HK-2 (cell line): ENCODE measurements at regions not wholly inside any gene's neighbourhood (a gene's known extent, or its start where the extent isn't known, plus 50 kb on each side); places are given as distances from the start of the nearest gene placed in this dataset.
"Not testable (repeated sequence)": the region's sequence is repeated elsewhere in the genome, so short reads cannot be mapped to it uniquely, and the experiment has no call there.

Source experiments
- DNase-seq: peaks from one replicate; pipeline ENCODE4 v3.0.0-alpha.2; 2018; ENCODE audit not compliant: unreplicated experiment

DNA sequence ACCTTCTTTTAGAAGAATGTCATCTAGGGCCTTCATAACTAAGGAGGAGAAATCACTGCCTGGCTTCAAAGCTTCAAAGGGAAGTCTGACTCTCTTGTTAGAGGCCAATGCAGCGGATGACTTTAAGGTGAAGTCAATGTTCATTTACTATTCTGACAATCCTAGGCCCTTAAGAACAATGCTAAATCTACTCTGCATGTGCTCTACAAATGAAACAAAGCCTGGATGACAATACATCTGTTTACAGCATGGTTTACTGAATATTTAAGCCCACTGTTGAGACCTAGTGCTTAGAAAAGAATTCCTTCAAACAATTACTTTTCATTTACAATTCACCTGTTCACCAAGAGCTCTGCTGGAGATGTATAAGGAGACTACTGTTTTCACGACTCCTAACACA lies 160.4 kb upstream of the EPHA3 start:
- no peak for DNase-seq

DNA sequence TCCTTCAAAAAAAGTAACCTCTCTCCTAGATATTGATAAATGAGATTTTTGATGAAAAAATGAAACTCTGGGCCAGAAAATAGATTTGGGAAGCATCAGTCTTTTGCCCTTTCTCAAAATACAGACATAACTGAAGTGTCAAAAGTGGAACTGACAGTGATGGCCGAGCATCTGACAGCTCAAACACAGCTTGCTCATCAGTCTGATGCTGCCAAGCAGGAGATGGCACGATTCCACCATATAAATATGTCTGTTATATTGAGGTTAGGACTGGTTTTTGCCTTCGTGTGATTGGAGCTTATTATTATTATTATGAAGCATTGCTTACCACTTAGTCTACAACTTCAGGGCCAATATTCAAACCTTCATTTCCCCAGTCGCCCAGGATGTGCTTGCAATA lies 152.6 kb upstream of the EPHA3 start:
- no peak for DNase-seq

DNA sequence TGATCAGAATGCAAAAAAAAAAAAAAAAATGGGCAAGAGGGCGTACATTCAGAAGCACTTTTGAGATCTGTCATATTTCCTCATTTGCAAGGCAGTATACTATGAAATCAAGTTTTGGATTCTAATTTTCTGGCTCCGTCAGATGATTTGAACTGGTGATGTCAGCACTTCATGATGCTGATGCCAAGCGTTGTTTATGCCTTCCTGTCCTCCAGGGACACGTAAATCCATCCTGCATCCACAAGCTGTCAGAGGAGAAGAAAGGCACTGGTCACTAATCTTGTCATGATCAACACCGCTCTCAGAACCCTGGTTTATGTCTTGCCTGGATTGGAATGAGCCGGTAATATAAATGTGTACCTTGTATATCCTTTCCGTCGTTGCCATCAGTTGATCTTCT lies 152.1 kb upstream of the EPHA3 start:
- no peak for DNase-seq

DNA sequence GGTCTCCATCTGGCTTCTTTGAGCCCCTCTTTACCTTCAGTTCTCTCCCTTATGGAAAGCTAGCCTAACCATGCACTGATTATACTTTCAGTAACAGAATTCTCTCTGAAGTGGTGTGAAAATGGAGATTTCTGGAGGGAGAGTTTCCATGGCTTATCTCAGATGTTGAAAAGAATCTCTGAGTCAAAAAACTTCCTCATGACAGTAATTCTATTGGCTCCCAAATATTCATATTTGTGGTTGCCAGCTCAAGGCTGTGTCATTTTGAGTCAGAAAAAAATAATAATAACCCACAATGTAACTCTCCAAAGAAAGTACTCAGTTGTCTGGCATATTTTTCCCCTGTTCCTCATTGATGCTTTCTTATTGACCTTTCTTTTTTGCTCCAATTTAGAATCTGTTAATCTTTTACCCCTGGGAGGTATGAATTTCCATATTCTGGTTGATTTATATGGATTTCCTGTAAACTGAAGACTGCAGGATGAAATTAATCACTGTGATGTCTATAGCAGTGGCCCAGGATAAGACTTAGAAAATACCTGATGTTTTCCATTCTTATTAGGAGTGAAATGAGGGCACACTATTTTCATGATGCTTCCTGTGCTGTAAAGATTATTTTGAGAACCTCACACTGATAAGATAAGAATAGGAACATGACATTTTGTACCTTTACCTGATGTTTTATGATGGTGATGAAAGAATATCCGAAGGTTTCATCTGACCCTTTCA lies 149.5 kb upstream of the EPHA3 start:
- DNase-seq, result no peak

DNA sequence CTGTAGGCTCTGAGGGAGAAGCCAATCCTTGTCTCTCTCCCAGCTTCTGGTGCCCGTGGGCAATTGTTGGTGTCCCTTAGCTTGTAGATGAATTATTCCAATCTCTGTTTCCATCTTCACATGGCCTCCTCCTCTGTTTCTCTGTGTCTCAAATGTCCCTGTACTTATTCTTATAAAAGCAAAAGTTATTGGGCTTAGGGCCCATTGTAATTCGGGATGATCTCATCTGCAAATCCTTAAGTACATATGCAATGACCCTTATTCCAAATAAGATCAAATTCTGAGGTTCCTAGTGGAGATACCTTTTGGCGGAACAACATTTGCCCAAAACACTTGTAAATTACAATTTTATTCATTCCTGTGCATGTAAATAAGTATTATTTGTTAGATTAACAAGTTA lies 147.4 kb upstream of the EPHA3 start:
- no peak for DNase-seq

DNA sequence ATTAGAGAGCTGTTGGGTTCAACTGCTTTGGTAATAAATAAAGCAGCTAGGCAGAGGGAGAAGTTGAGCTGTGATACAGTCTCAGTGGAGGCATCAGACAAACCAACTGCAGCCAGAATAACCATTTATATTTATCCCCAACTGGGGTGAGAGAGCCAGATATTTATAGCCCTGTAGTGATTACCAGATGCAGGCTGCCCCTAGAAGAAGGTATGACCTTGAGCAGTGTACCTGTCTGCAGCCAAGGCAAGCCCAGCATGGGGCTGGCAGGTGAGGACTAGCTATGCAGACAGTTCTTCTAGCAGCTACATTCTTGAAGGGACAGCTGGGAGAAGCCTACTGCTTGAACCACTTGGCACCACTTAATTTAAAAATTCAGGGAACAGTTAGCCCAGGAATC lies 144.4 kb upstream of the EPHA3 start:
- DNase-seq, result no peak

DNA sequence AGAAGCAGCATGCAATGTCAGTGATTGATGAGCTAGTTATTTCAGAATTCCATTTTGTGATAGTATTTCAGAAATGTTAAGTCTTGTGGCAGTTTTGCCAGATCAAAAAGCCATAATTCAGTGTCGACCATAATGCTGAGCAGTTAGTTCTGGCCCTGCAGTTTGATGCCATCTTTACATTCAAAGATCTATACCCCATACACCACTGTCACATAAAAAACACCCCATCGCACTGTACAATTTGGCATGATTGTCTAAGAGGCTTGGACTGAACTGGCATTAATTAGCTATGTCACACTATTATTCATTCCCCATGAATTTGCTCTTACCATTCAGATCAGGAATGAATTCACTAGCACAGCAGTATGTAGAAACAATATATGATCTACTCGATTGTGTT lies 127.7 kb upstream of the EPHA3 start:
- DNase-seq, result no peak

DNA sequence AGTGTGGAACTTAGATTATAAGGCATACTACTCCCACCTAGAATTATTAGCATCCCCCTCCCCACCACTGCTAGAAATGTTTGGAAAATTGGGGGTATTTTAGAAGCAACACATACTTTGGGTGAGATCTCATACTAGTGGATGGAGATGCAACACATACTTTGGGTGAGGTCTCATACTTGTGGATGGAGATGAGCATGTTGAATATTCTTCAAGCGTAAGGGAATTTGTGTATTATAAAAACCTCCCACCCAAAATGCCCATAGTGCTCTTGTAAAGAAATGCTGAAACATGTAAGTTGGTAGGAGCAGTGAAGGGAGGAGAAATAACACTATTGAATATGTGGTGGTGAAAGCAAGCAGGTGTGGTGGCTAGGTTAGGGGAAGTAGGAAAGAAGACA lies 124.0 kb upstream of the EPHA3 start:
- DNase-seq, result no peak

DNA sequence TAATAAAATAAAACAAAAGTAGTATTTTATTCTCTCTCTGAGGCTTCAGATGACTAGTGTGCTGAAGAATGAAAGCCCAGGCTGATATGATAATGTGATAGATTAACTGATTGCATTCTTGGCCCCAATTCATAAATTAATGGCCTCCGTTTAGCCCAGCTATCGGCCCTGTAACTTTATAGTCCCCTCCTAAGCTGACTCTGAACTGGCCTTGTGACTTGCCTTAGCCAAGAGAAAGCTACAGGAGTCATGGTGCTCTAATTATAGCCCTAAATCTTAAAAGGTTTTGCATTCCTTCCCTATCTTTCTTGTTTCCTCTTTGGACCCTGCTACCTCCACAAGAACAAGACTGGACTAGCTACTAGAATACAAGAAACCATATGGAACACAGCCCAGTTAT lies 123.2 kb upstream of the EPHA3 start:
- no peak for DNase-seq

DNA sequence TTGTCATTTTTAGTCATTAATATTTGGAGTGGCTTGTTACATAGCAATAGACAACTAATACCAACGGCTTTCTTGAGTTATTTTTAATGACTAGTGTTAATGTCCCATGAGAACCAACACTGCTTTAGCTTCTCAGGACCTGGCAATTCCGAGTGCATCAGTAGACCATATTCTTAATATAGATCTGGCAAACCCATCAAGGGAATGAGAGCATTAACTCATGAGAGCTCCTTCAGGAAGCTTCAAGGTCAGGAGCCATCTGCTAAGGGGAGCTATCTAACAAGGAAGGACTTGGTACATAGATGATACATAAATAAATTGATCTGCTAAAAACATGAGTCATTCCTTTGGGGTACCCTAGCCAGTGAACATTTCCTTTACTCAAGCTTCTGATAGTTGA lies 122.6 kb upstream of the EPHA3 start:
- no peak for DNase-seq

DNA sequence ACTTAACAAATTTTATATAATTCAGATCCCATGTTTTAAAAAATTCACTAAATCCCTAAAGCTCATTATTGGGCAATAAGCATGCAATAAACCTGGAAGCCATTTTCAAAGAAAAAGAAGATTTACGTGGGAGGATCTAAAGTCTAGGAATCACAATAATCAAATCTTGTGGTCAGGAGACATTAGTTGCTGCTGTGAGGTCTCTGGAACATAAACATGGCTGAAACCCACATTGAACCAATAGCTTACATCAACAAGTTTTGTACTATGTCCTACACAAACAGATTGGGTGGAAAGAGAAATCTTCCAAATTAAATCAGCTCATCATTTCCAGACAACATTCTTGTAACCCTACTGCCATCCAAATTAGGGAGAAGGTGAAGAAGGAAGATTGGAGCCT lies 121.9 kb upstream of the EPHA3 start:
- no peak for DNase-seq

DNA sequence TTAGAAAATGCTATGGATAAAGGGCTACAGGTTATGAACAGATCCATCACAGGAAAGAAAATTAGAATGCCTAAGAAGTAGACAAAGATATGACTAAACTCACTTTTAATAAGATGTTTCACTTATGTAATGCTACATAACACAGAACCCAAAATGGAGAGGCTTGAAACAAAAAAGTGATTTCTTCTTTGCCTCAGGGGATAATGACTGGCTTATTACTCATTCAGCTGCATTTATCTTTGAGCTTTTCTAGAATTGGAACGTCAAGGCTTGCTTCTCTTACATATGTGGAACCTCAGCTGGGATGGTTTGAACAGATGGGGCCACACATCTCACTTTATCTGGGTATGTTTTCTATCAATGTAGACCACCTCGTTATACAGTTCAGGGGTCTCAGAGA lies 120.6 kb upstream of the EPHA3 start:
- no peak for DNase-seq

DNA sequence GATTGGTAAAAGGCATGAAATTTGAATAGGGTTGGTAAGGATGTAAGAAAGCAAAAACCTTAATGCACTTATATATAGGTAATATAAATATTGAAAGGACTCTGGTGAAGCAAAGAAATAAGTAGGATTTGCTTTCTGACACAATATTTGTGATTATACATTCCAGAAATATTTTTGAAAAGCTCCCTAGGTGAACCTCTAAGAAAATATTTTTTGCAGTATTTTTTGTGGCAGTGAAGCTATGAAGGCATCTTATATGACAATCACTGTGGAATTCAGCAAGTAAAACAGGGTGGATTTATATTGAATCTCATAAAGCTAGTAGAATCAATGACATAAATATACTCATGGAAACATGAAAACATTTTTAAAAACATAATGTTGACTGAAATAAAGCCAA lies 119.6 kb upstream of the EPHA3 start:
- no peak for DNase-seq

DNA sequence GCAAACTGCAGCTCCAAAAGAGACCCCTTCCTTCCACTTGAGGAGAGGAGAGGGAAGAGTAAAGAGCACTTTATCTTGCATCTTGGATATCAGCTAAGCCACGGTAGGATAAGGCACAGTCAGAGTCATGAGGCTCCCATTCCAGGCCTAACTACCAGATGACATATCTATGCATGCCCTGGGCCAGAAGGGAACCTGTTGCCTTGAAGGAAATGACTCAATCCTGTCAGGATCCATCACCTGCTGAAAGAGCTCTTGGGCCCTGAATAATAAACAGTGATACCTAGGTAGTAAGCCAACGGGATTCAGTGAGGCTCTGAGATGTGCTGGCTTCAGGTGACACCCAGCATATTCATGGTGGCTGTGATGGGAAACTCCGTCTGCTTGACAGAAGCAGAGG lies 118.5 kb upstream of the EPHA3 start:
- no peak for DNase-seq

DNA sequence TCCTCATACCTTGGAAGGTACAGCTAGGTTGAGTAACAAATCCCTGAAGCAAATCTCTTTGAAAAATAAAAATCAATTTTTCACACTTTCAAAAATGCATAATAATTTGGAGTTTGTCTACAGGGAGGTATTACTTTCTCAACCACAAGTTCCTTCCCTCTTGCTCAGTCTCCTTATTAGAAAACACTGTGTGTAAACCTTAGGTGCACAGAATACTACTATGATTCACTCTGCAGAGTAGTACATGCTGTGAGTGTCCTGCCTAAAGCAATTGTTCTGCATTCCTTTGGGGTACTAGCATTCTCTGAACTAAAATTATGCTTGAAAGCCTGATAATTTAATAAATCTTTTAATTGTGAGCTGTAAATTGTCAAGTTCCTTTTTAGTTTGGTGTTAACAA lies 115.9 kb upstream of the EPHA3 start:
- no peak for DNase-seq

DNA sequence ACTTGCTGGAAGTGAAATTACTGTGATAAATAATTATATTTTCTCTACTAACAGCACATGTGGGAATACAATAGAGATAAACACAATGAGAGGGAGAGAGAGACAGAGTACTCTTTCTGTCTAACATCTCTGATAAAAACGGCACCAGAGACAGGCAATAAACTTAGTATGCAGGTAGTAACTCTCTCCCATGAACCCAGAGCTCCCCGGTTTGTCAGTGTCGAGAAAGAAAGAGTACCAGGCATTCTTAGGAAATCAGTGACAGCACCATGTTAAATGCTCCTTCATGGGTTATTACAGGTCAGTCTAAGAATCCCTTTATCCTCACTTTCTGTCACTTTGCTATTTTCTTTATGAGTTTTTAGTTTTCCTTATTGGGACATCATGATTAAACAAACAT lies 110.7 kb upstream of the EPHA3 start:
- no peak for DNase-seq

DNA sequence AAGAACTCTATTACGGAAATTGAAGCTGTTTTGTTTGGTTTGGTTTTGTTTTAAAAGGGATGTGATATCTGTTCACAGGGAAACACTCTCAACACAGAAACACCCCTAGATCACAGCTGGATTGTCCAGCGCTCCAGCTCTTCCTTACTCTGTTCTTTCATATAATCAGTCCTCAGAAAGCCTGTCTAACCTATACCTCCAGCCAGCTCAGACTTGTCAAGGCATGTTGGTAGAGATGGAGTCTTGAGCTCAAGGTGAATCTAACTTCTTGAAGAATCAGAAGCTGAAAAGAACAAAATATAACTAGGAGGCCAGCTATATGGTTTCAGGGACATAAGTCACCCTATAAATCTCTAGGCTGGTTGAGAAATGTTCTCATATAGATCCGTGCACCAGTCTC lies 110.2 kb upstream of the EPHA3 start:
- no peak for DNase-seq

DNA sequence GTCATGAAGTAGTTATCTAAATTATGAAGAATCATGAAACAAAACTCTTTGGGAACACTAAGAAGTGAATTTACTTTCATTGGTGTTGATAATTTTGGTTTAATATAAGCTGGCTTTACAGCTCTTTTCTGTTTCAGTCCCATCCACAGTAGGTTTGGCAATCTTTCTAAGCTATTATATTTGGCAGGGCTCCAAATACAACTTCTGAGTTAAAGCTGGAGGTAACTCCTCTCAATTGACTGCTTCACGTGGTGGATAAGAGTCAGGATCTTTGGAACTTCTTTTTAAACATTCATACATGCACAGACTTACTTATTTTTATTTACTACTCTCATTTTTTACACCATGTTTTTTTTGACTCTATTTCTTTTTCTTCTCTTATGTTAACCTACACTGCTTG lies 106.5 kb upstream of the EPHA3 start:
- DNase-seq, result no peak

DNA sequence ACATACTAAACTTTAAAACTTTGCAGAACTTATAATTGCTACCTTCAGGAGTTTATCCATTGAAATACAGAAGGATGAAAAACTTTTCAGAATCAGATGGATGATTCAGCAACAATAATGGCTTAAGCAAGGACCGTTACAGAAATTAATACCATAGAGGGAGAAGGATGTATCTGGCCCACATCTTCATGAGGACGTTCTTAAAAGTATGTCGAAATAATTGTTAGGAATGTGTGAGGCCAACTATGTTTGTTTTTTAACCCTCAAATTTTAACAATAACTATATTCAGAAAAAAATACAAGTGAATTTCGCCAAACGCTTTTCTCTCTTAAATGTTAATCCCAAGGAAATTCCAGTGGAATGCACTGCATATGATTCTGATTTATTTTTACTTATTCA lies 105.2 kb upstream of the EPHA3 start:
- DNase-seq, result no peak

DNA sequence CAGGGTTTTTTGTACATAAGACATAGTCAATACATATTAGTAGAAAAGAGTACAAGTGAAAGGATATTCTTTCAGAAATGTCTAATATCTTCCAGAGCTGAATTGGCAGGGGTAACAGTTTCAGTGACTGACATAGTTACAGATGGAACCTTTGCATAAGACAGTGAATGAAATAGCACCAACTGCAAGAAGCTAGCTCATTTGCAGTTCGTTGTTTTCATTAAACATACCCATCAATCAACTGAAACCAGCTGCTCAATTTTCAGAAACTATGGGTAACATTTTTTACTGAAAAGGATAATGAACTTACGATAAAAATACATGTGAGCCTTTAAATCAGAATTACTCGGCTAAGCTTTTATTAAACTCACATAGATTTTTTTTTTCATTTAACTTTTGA lies 93.9 kb upstream of the EPHA3 start:
- no peak for DNase-seq

DNA sequence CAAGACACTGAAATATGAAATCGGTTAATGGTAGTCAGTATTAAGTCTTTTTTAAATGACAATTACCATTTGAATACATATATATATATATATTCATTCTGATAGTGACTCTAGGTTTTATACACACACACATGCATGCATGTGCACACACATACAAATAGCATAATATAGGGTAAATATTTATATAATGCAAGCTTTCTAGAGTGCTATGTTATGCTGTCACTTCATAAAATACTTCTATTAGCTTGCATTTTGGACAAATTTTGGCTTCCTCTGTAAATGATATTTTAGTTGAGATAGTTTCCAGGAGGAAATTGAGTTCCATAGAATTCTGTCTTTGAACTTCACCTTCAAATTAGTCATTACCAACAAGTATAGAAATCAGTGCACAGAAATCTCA lies 89.9 kb upstream of the EPHA3 start:
- no peak for DNase-seq

DNA sequence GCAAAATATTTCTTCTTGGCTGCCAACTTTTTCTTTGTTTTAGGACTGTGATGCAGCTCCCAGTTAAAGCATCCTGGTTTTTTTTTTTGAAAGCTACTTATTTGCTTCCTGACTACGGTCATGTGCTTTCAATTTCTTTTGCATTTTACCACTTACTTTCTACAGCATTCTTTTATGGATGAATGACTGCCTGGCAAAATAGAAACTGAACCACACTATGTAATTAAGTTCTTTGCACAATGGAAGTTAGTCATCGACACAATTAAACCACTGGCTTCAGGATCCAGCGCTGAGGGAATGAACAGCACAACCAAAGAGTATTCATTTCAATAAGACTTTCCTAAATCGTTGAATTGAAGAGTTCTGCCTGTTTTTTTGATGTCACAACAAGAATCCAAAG lies 82.2 kb upstream of the EPHA3 start:
- peak; percentile 2 for DNase-seq

DNA sequence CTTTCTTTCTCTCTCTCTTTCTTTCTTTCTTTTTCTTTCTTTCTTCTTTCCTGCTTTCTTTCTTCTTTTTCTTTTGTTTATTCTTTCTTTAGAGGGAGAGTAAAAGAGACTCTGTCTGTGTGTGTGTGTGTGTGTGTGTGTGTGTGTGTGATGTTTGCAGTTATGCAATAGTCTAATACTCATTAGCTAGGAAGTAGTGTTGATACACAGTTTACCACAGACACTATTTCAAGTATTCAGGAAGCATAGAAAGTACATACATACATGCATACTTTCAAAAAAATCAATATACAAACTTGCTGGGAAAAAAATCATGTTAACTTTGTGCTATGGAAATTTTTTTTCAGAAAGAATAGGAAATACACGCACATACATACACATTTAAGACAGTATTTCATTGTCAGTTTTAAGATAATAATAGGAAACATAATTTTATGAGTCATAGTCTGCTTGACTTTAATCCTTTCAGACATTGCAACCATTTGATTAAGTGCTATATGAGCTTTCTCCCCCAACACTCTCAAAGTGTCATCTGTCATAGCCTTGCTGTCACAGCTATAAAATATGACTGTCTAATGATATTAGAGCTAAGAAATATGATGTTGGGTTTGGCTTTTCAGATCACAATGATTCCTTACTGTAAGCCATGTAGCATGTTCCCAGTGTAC lies 74.9 kb upstream of the EPHA3 start:
- no peak for DNase-seq

DNA sequence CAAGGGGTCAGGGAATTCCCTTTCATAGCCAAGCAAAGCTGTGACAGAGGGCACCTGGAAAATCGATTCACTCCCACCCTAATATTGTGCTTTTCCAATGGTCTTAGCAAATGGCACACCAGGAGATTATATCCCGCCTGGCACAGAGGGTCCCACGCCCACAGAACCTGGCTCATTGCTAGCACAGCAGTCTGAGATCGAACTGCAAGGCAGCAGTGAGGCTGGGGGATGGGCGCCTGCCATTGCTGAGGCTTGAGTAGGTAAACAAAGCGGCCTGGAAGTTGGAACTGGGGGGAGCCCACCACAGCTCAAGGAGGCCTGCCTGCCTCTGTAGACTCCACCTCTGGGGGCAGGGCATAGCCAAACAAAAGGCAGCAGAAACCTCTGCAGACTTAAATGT lies 72.7 kb upstream of the EPHA3 start:
- not testable (repeated sequence) for DNase-seq
